ENCODE measurements at regions not wholly inside any gene's neighbourhood (a gene's known extent, or its start where the extent isn't known, plus 50 kb on each side); places are given as distances from the start of the nearest gene placed in this dataset.

DNA sequence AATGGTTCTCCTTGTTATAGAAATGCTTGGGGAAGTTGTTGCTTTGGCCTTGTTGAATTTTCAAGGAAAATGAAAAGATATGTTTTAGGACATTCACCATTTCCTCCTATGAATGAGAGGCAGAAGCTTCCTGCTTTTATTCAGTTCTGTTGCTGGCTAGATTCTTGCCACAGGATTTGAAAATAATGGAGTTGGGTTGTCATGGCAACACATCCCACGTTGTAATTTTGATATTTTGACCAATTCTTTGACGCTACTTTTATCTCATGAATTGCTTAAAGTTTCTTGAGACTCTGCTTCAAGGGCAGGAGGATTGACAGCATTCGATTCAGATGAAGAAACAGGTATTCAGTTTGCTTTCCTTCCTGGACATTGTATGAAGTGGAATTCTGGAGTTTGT is 331.5 kb downstream of the PRDM2 start:
- TF ChIP-seq CTCF (IDR thresholded peaks at IDR 0.05; ENCODE audit: poor library complexity) (no peak), EZH2 (IDR thresholded peaks at IDR 0.05; ENCODE audit: borderline replicate concordance) (no peak), EZH2phosphoT487 (IDR thresholded peaks at IDR 0.05; ENCODE audit: low read depth, severe bottlenecking, unreplicated experiment) (no peak)

Data from hepatocyte (in vitro differentiated cells).